Astrocyte of the spinal cord (primary cell): ENCODE measurements at regions not wholly inside any gene's neighbourhood (a gene's known extent, or its start where the extent isn't known, plus 50 kb on each side); places are given as distances from the start of the nearest gene placed in this dataset.
"Not testable (repeated sequence)": the region's sequence is repeated elsewhere in the genome, so short reads cannot be mapped to it uniquely, and the experiment has no call there.

Experiments
- DNase-seq: peaks from one replicate; pipeline ENCODE4 v3.0.0; 2011; ENCODE audit warnings: low read depth, low spot score
- H3K4me3 ChIP-seq: 2 replicates; pipeline ENCODE4 v1.5.1; 2011; ENCODE audit warnings: low read depth, mild to moderate bottlenecking, low read length, moderate library complexity
- in situ Hi-C: cut with HindIII; loops from 2 replicates; pipeline ENCODE4 v1.10.0; 2017; ENCODE audit warnings: low sequenced_read_pairs
- TF ChIP-seq, protein P1 (sequence below): IDR thresholded peaks from 2 replicates; pipeline ENCODE4 v1.5.1; 2012; ENCODE audit warnings: low read depth, mild to moderate bottlenecking, low read length, inconsistent platforms

DNA sequence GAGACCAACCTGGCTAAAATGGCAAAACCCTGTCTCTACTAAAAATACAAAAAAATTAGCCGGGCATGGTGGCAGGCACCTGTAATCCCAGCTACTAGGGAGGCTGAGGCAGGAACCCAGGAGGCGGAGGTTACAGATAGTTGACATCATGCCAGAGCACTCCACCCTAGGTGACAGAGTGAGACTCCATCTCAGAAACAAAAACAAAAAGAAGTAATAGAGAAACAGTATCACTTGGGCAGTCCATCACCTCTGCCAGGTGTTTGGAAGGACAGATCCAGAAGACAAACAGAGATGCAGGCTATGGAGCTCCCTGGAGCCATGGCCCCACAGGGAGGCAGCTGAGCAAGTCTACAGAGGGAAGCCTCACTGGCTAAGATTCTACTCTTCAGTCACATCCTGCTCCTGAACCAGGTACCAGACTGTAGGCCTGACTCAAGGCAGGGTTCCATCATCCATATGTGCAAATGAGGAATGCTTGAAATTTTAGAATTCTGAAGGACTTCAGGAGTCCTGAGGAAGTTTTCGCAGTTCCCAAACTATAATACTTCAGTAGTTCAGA lies 81.4 kb upstream of the CPEB2 start:
- H3K4me3 ChIP-seq: no peak overlapping the region
- no peak for DNase-seq
- TF ChIP-seq, protein P1, sequence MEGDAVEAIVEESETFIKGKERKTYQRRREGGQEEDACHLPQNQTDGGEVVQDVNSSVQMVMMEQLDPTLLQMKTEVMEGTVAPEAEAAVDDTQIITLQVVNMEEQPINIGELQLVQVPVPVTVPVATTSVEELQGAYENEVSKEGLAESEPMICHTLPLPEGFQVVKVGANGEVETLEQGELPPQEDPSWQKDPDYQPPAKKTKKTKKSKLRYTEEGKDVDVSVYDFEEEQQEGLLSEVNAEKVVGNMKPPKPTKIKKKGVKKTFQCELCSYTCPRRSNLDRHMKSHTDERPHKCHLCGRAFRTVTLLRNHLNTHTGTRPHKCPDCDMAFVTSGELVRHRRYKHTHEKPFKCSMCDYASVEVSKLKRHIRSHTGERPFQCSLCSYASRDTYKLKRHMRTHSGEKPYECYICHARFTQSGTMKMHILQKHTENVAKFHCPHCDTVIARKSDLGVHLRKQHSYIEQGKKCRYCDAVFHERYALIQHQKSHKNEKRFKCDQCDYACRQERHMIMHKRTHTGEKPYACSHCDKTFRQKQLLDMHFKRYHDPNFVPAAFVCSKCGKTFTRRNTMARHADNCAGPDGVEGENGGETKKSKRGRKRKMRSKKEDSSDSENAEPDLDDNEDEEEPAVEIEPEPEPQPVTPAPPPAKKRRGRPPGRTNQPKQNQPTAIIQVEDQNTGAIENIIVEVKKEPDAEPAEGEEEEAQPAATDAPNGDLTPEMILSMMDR: no peak
- in situ Hi-C loops: no loop called here

DNA sequence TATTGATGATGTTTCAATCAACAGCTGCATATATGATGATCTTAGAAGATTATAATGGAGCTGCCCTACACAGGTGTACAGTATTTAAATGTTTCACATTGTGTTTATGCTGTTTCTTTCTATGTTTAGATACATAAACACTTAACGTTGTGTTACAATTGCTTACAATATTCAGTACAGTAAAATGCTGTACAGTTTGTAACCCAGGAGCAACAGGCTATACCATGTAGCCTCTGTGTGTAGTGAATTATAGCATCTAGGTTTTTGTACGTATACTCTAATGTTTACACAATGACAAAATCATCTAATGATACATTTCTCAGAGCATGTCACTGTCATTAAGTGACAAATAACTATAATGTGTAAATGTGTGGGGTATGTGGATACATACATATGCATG lies 80.5 kb upstream of the CPEB2 start:
- H3K4me3 ChIP-seq, in situ Hi-C loops, DNase-seq: not testable (repeated sequence)

DNA sequence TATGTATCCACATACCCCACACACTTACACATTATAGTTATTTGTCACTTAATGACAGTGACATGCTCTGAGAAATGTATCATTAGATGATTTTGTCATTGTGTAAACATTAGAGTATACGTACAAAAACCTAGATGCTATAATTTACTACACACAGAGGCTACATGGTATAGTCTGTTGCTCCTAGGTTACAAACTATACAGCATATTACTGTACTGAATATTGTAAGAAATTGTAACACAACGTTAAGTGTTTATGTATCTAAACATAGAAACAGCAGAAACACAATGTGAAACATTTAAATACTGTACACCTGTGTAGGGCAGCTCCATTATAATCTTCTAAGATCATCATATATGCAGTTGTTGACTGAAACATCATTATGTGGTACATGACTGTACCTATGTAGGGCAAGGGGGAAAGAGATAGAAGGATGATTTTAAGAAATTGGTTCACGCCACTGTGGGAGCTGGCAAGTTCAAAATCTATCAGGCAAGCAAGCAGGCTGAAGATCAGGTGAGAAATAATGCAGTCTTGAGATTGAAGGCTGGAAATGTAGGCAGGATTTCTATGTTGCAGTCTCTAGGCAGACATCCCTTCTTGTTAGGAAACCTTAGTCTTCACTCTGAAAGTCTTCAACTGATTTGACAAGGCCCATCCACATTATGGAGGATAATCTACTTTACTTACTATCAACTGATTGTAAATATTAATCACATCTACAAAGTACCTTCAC lies 78.0 kb upstream of the CPEB2 start:
- TF ChIP-seq, protein P1: no peak
- H3K4me3 ChIP-seq: no peak overlapping the region
- DNase-seq: no peak
- in situ Hi-C loops: no loop called here

DNA sequence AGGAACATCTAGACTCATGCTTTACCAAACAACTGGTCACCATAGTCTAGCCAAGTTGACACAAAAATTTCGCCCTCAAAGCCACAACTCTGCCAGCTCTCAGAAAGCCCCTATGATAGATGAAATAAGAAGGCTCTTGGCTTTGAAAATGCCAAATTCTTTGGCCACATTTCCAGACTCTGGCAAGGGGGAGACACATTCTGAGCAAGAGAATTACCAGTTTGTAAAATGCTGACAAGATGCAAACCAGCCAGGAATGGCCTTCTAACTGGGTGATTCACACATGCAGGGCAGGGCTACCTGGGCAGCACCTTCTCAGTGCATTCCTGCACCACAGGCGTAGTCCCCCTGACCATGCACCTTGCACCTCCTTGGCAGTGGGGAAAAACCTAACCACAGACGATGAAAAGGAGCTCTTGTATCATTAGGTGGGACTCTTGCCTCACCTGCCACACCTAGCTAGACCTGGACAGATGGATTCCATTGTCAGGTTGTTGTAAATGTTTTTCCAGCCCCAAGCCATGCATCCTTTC lies 77.4 kb upstream of the CPEB2 start:
- no peak for DNase-seq
- TF ChIP-seq, protein P1: no peak

DNA sequence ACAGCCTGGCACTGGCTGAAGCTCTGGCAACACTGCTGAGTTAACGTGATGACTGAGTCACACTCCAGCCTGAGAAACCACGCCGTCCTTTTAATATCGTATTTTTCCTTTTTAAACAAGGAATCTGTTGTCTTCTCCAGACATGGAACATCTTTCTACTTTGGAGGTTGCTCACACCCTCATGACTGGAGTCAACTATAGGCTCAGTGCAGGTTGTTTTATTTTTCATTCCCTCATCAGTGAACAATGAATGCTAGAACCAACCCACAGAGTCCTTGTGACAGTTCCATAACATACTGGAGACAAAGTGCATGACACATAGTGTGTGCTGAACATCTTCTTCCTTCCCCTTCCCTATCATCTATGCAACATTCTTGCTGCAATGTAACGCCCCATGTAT lies 76.8 kb upstream of the CPEB2 start:
- TF ChIP-seq, protein P1: no peak
- in situ Hi-C loops: no loop called here
- DNase-seq: no peak
- no peak overlapping the region for H3K4me3 ChIP-seq

More for the DNA sequence above, 77.4 kb upstream of the CPEB2 start:
- in situ Hi-C loops: no loop called here
- no peak overlapping the region for H3K4me3 ChIP-seq

DNA sequence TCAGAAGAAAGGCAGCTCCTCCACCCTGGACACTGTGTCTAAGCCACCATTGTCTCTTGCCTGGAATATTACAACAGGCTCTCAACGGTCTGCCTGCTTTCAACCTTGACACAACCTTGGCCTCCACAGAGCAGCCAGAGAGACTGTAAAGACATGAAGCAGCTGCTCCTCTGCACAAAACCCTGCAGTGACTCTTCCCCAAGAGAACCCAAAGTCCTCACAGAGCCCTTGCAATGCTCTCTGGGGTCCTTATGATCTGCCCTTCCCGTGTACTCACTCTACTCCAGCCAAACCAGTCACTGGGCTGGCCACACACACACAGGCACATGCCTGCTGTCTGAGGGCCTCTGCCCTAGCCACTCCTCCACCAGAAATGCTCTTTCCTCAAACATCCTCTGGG lies 75.9 kb upstream of the CPEB2 start:
- in situ Hi-C loops: no loop called here
- no peak for DNase-seq
- TF ChIP-seq, protein P1: no peak
- H3K4me3 ChIP-seq: no peak overlapping the region

DNA sequence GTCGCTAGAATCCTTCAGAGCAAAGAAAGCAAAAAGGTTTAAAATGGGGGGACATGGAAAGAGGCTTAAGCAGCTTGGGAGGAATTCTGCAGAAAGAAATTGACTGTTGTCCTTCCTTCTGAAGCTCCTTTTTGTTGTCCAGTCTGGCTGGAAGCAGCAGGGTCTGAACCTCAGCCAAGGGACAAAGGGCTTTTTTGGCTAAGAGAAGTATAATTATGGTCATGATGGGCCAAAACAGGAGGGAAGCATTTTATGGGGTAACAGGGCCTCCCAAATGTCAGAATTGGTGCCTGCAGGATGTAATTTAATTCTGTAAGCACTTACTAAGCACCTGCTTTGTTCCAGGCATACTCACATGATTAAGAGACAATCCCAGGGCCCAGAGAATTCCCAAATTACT lies 74.2 kb upstream of the CPEB2 start:
- no peak overlapping the region for H3K4me3 ChIP-seq
- no peak for DNase-seq
- TF ChIP-seq, protein P1: no peak
- in situ Hi-C loops: no loop called here
